MM.1S (cell line): ENCODE measurements at regions not wholly inside any gene's neighbourhood (a gene's known extent, or its start where the extent isn't known, plus 50 kb on each side); places are given as distances from the start of the nearest gene placed in this dataset.
"Not testable (repeated sequence)": the region's sequence is repeated elsewhere in the genome, so short reads cannot be mapped to it uniquely, and the experiment has no call there.

Source experiments
- EZH2 ChIP-seq: fragments of 300-600 bp; sonication (generic); optimal IDR thresholded peaks from 2 replicates; pipeline ENCODE3; 2017; ENCODE audit warnings: low read depth, mild to moderate bottlenecking, antibody characterized with exemption, low read length, mixed read lengths
- TF ChIP-seq, protein P1 (sequence below): fragments of 300-600 bp; sonication (generic); IDR thresholded peaks from 2 replicates; pipeline ENCODE4 v1.5.1; 2016; ENCODE audit warnings: antibody characterized with exemption, low read length, mixed read lengths

DNA sequence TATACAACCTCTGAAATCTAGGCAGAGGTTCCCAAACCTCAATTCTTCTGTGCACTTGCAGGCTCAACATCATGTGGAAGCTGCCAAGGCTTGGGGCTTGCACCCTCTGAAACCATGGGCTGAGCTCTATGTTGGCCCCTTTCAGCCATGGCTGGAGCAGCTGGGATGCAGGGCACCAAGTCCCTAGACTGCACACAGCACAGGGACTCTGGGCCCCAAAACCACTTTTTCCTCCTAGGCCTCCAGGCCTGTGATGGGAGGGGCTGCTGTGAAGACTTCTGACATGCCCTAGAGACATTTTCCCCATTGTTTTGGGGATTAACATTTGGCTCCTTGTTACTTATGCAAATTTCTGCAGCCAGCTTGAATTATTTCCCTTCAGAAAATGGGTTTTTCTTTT lies 250.4 kb downstream of the ERMARD start:
- TF ChIP-seq, protein P1, sequence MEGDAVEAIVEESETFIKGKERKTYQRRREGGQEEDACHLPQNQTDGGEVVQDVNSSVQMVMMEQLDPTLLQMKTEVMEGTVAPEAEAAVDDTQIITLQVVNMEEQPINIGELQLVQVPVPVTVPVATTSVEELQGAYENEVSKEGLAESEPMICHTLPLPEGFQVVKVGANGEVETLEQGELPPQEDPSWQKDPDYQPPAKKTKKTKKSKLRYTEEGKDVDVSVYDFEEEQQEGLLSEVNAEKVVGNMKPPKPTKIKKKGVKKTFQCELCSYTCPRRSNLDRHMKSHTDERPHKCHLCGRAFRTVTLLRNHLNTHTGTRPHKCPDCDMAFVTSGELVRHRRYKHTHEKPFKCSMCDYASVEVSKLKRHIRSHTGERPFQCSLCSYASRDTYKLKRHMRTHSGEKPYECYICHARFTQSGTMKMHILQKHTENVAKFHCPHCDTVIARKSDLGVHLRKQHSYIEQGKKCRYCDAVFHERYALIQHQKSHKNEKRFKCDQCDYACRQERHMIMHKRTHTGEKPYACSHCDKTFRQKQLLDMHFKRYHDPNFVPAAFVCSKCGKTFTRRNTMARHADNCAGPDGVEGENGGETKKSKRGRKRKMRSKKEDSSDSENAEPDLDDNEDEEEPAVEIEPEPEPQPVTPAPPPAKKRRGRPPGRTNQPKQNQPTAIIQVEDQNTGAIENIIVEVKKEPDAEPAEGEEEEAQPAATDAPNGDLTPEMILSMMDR, result not testable (repeated sequence)
- TF ChIP-seq EZH2, result not testable (repeated sequence)
